Astrocyte of the spinal cord (primary cell): ENCODE measurements at regions not wholly inside any gene's neighbourhood (a gene's known extent, or its start where the extent isn't known, plus 50 kb on each side); places are given as distances from the start of the nearest gene placed in this dataset.

ENCODE experiments used
- DNase-seq: peaks from one replicate; pipeline ENCODE4 v3.0.0; 2011; ENCODE audit warnings: low read depth, low spot score
- H3K4me3 ChIP-seq: 2 replicates; pipeline ENCODE4 v1.5.1; 2011; ENCODE audit warnings: low read depth, mild to moderate bottlenecking, low read length, moderate library complexity
- CTCF ChIP-seq: IDR thresholded peaks from 2 replicates; pipeline ENCODE4 v1.5.1; 2012; ENCODE audit warnings: low read depth, mild to moderate bottlenecking, low read length, inconsistent platforms
- in situ Hi-C: cut with HindIII; loops from 2 replicates; pipeline ENCODE4 v1.10.0; 2017; ENCODE audit warnings: low sequenced_read_pairs

GRCh38 chr11:92128026-92128425 lies 96.6 kb upstream of the FAT3 start:
- H3K4me3 ChIP-seq, result no peak overlapping the region
- DNase-seq, result no peak
- TF ChIP-seq CTCF, result no peak
- in situ Hi-C loops, result no loop called here

- no peak overlapping the region for H3K4me3 ChIP-seq
- in situ Hi-C loops, result no loop called here
- TF ChIP-seq CTCF, result no peak
- DNase-seq, result no peak
Observed at GRCh38 chr11:92125321-92125720, 99.3 kb upstream of the FAT3 start.

GRCh38 chr11:92123540-92123939 lies 101.1 kb upstream of the FAT3 start:
- peak; percentile 77 for DNase-seq
- in situ Hi-C loops, result no loop called here
- TF ChIP-seq CTCF, result no peak

GRCh38 chr11:92122561-92122960 lies 102.1 kb upstream of the FAT3 start:
- no peak overlapping the region for H3K4me3 ChIP-seq
- no peak for TF ChIP-seq CTCF
- DNase-seq, result peak; percentile 22
- in situ Hi-C loops, result no loop called here

More at GRCh38 chr11:92123540-92123939, 101.1 kb upstream of the FAT3 start:
- no peak overlapping the region for H3K4me3 ChIP-seq

GRCh38 chr11:92111287-92111686 lies 113.3 kb upstream of the FAT3 start:
- no peak for DNase-seq

GRCh38 chr11:92109466-92109865 lies 115.2 kb upstream of the FAT3 start:
- no peak for DNase-seq
- no peak for TF ChIP-seq CTCF
- in situ Hi-C loops, result no loop called here
- H3K4me3 ChIP-seq, result no peak overlapping the region

More at GRCh38 chr11:92111287-92111686, 113.3 kb upstream of the FAT3 start:
- no peak overlapping the region for H3K4me3 ChIP-seq
- in situ Hi-C loops, result no loop called here
- no peak for TF ChIP-seq CTCF

- TF ChIP-seq CTCF, result no peak
- H3K4me3 ChIP-seq, result no peak overlapping the region
- in situ Hi-C loops, result no loop called here
- DNase-seq, result no peak
Observed at GRCh38 chr11:92107331-92107730, 117.3 kb upstream of the FAT3 start.
